Lower lobe of right lung (tissue), 2 donors: ENCODE measurements at regions not wholly inside any gene's neighbourhood (a gene's known extent, or its start where the extent isn't known, plus 50 kb on each side); places are given as distances from the start of the nearest gene placed in this dataset.
"Not testable (repeated sequence)": the region's sequence is repeated elsewhere in the genome, so short reads cannot be mapped to it uniquely, and the experiment has no call there.

Experiments
- ATAC-seq, 2 donors: fragments of 200-7000 bp; cut with Tn5 transposase; one replicate each; pipeline ENCODE4 v1.9.1; 2020 to 2022; ENCODE audit warnings: mild to moderate bottlenecking in 2 of 2, moderate library complexity in 2 of 2
- DNase-seq: peaks from one replicate; pipeline ENCODE4 v3.0.0-alpha.2; 2020
- H3K27ac ChIP-seq: fragments of 200-600 bp; one replicate; pipeline ENCODE4 v1.8.0; 2022
- H3K27me3 ChIP-seq: fragments of 200-600 bp; one replicate; pipeline ENCODE4 v1.8.0; 2022; ENCODE audit warnings: low read depth
- H3K36me3 ChIP-seq: fragments of 200-600 bp; one replicate; pipeline ENCODE4 v1.8.0; 2022; ENCODE audit warnings: mild to moderate bottlenecking
- H3K4me1 ChIP-seq: fragments of 200-600 bp; one replicate; pipeline ENCODE4 v1.8.0; 2022
- H3K4me3 ChIP-seq: fragments of 200-600 bp; one replicate; pipeline ENCODE4 v1.8.0; 2022; ENCODE audit warnings: mild to moderate bottlenecking
- H3K9me3 ChIP-seq: fragments of 200-600 bp; one replicate; pipeline ENCODE4 v1.8.0; 2022
- intact Hi-C: fragments of 100-400 bp; cut with DNase I; formaldehyde crosslinking; loops from one replicate; pipeline ENCODE4 v1.11.0; 2022
- TF ChIP-seq, protein P1 (sequence below): fragments of 200-600 bp; IDR thresholded peaks from one replicate; pipeline ENCODE4 v1.8.0; 2022; ENCODE audit warnings: antibody characterized with exemption, mild to moderate bottlenecking
- donor health status: DM: no; HTN: yes; CAD: no; lungs with severe emphysema.

DNA sequence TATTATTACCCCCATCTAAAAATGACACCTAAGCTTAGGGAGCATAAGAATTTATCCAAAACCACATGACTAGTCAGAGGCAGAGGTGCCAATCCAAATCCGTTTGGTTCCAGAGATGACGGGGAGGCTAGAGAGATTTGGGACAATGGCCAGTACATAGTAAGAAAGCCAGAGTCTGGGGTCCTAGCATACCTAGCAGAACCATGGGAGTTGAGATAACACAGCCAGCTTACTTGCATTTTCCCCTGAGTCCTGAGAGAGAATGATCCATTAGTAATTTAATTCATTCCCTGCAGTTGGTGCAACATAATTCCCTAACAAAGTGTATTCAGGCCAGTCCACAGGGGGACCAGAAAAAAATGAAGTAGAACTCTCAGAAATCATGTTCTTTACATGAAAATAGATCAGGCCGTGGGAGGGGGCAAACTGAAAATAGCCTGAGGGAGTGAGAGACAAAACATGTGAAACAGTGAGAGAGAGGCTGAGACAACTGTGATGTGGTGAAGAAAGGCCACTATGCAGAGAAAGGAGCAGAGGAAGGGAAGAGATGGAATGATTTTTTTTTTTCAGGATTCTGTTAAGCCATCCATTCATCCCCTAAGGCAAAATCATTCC, 243.3 kb downstream of the BRINP2 start:
- Histone ChIP-seq H3K4me1 (no peaks in the 10 kb centered on the region), H3K36me3 (no peaks in the 10 kb centered on the region), H3K9me3 (no peaks in the 10 kb centered on the region), H3K27ac (no peak overlapping the region), H3K27me3 (no peaks in the 10 kb centered on the region), H3K4me3 (no peak overlapping the region)
- ATAC-seq = no peak
- TF ChIP-seq, protein P1, sequence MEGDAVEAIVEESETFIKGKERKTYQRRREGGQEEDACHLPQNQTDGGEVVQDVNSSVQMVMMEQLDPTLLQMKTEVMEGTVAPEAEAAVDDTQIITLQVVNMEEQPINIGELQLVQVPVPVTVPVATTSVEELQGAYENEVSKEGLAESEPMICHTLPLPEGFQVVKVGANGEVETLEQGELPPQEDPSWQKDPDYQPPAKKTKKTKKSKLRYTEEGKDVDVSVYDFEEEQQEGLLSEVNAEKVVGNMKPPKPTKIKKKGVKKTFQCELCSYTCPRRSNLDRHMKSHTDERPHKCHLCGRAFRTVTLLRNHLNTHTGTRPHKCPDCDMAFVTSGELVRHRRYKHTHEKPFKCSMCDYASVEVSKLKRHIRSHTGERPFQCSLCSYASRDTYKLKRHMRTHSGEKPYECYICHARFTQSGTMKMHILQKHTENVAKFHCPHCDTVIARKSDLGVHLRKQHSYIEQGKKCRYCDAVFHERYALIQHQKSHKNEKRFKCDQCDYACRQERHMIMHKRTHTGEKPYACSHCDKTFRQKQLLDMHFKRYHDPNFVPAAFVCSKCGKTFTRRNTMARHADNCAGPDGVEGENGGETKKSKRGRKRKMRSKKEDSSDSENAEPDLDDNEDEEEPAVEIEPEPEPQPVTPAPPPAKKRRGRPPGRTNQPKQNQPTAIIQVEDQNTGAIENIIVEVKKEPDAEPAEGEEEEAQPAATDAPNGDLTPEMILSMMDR = no peak
- intact Hi-C loops = no loop called here
- no peak for DNase-seq

DNA sequence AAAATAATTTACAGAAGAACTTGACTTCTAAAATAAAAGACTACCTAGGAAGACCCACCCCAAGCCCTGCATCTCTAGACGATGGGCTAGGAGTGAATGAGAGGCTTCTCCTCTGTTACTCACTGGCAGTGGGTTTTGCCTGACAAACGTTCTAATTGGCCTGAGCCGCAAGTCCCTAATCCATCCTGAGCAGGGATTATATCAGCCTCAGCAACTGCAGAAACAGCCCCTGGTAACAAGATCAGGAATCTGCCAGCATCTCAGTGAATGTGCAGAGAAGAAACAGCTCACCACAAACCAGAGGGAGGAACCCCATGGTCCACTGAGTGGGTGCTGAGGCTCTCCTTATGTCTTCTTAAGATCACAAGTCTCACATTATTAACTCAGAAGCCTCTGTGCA, 240.6 kb downstream of the BRINP2 start:
- DNase-seq (no peak), ATAC-seq (no peak)
- Histone ChIP-seq H3K27me3 (no peaks in the 10 kb centered on the region), H3K4me3 (no peak overlapping the region), H3K4me1 (no peaks in the 10 kb centered on the region), H3K27ac (no peak overlapping the region), H3K36me3 (no peaks in the 10 kb centered on the region), H3K9me3 (no peaks in the 10 kb centered on the region)
- TF ChIP-seq, protein P1 = no peak
- intact Hi-C loops = no loop called here

DNA sequence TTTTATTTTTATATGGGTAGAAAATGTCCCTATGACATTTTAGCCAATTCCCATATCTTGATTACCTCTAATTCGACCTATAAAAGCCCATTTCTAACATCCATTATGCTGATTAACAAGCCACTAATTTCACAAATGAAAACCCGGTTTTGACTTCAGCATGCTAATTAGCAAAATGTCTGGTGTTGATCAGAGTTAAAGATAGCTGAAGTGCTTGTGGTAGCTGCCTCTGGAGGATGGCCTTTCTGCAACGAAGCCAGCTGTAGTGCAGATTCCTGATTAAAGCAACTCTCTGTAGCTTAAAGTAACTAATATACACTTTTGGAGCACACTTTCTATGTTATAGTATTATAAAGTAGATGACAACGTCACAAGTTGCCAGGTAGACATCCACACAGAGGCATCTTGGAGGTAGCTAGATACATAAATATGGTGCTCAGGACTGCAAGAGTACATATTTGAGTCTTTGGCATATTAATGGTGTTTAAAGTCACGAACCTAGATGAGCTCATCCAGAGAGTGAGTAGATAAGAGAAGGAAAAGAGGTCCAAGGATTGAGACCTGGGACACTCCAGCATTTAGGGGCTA, 239.5 kb downstream of the BRINP2 start:
- Histone ChIP-seq H3K27ac (no peak overlapping the region), H3K36me3 (no peaks in the 10 kb centered on the region), H3K27me3 (no peaks in the 10 kb centered on the region), H3K4me1 (no peaks in the 10 kb centered on the region), H3K4me3 (no peak overlapping the region), H3K9me3 (no peaks in the 10 kb centered on the region)
- DNase-seq (no peak), ATAC-seq (no peak)
- intact Hi-C loops = no loop called here
- TF ChIP-seq, protein P1 = no peak

DNA sequence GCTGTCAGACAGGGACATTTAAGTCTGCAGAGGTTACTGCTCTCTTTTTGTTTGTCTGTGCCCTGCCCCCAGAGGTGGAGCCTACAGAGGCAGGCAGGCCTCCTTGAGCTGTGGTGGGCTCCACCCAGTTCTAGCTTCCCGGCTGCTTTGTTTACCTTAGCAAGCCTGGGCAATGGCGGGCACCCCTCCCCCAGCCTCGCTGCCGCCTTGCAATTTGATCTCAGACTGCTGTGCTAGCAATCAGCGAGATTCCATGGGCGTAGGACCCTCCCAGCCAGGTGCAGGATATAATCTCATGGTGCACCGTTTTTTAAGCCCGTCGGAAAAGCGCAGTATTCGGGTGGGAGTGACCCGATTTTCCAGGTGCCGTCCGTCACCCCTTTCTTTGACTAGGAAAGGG, 235.6 kb downstream of the BRINP2 start:
- H3K36me3 ChIP-seq, H3K27ac ChIP-seq, ATAC-seq, H3K4me3 ChIP-seq, H3K4me1 ChIP-seq, intact Hi-C loops, H3K27me3 ChIP-seq, H3K9me3 ChIP-seq, DNase-seq: not testable (repeated sequence)

DNA sequence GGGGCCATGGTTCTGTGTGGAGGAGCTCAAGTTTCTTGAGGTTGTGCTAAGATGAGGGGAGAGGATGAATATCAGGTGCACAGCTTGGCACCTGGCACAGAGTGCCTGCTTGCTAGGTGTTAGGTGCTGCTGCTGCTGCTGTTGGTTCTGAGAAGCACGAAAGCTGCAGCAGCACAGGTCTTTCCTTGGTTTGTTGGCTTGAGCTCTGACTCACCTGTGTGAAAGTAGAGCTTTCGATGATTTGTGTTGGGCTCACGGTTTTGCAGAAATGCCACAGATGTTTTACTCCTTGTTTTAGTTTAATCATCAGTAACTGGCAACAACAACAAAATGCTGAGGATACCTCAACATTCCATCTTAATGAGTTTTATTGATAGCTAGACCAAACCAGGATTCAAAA, 221.6 kb downstream of the BRINP2 start:
- Histone ChIP-seq H3K9me3 (no peaks in the 10 kb centered on the region), H3K4me3 (no peak overlapping the region), H3K4me1 (no peaks in the 10 kb centered on the region), H3K27me3 (no peaks in the 10 kb centered on the region), H3K36me3 (no peaks in the 10 kb centered on the region), H3K27ac (no peak overlapping the region)
- DNase-seq (no peak), ATAC-seq (no peak)
- intact Hi-C loops = no loop called here
- TF ChIP-seq, protein P1 = no peak

DNA sequence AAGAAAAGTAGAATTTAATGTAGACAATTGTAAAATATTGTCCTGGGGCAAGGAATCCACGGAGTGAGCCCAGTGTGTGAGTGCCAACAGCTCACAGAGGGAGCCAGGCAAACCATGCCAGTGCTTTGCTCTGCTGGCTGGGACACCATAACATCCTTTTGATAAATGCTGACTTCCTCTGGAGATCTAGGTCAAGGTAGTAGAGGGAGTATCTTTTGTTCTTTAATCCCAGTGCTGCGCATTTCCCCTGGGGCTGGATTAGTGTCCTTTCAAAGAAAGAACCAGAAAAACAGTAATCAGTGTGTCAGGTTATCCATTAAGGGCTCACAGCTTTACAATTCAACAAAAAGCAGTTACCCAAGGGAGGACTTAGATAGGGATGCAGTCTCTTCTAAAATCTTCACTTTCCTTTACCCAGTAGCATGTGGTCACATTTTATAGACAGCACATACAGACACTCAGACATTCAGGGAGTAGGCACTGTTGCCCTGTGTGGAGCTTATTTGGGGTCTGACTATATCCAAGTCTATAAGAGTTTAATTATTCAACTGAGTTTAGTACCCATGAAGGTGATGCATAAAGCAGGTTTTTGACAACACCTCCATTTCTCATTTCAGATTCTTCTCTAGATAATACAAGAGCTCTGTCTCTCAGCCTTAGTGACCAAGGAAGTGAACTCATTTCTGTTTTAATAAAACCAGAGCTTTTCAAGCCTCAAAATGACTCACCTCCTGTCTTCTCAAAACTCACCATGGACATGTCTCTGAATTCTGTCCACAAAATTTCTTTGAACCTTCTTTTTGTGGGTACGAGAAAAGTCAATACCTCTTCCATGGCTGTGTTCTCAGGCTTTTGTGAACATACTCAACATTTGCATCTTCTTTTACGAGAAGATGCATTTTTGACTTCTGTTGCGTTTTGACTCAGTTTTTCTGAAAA, 215.3 kb downstream of the BRINP2 start:
- H3K27ac ChIP-seq = no peak overlapping the region

More for the DNA sequence above, 215.3 kb downstream of the BRINP2 start:
- ATAC-seq (no peak), DNase-seq (no peak)
- Histone ChIP-seq H3K27me3 (no peaks in the 10 kb centered on the region), H3K4me3 (no peak overlapping the region), H3K36me3 (no peaks in the 10 kb centered on the region), H3K9me3 (no peaks in the 10 kb centered on the region), H3K4me1 (no peaks in the 10 kb centered on the region)
- TF ChIP-seq, protein P1 = no peak
- intact Hi-C loops = no loop called here
